SK-N-MC (cell line): ENCODE measurements at regions not wholly inside any gene's neighbourhood (a gene's known extent, or its start where the extent isn't known, plus 50 kb on each side); places are given as distances from the start of the nearest gene placed in this dataset.
"Not testable (repeated sequence)": the region's sequence is repeated elsewhere in the genome, so short reads cannot be mapped to it uniquely, and the experiment has no call there.

Experiments used
- DNase-seq: peaks from one replicate; pipeline ENCODE4 v3.0.0-alpha.2; 2011; ENCODE audit warnings: low read depth, low spot score
- H3K27ac ChIP-seq: fragments of 200-600 bp; sonication (generic); 2 replicates; pipeline ENCODE4 v1.5.1; 2016; ENCODE audit warnings: mixed run types
- H3K36me3 ChIP-seq: fragments of 200-600 bp; sonication (generic); 2 replicates; pipeline ENCODE4 v1.6.1; 2017; ENCODE audit warnings: antibody characterized with exemption, low read length, mixed read lengths; ENCODE audit not compliant: insufficient read depth
- H3K4me3 ChIP-seq: fragments of 200-600 bp; sonication (generic); 2 replicates; pipeline ENCODE4 v1.5.1; 2016
- H3K9ac ChIP-seq: fragments of 200-600 bp; sonication (generic); 2 replicates; pipeline ENCODE4 v1.8.0; 2017; ENCODE audit warnings: mixed run types, mixed read lengths; ENCODE audit not compliant: insufficient read length
- H3K9me3 ChIP-seq: fragments of 200-600 bp; sonication (generic); 2 replicates; pipeline ENCODE4 v1.6.1; 2017; ENCODE audit warnings: low read depth, mild to moderate bottlenecking, antibody characterized with exemption, low read length, moderate library complexity, mixed read lengths
- EZH2 ChIP-seq: fragments of 200-600 bp; sonication (generic); IDR thresholded peaks from one replicate; pipeline ENCODE4 v1.6.1; 2017; ENCODE audit warnings: antibody characterized with exemption
- FOXP2 ChIP-seq: optimal IDR thresholded peaks from 2 replicates; pipeline ENCODE3; 2011; ENCODE audit warnings: mild to moderate bottlenecking, moderate library complexity; ENCODE audit not compliant: insufficient read depth; ENCODE audit errors: extremely low read length, control extremely low read depth
- POLR2AphosphoS5 ChIP-seq: IDR thresholded peaks from 2 replicates; pipeline ENCODE4 v1.6.1; 2012; ENCODE audit warnings: mild to moderate bottlenecking, low read depth, low read length, borderline replicate concordance

GRCh38 chr14:37994846-37995372, 212.8 kb upstream of the SSTR1 start:
- DNase-seq: no peak
- no peak overlapping the region for H3K4me3 ChIP-seq
- TF ChIP-seq POLR2AphosphoS5 (no peak), FOXP2 (no peak), EZH2 (no peak)
- H3K36me3 ChIP-seq: no peaks in the 10 kb centered on the region
- no peak overlapping the region for H3K27ac ChIP-seq
- H3K9ac ChIP-seq: no peak overlapping the region
- no peaks in the 10 kb centered on the region for H3K9me3 ChIP-seq

- TF ChIP-seq EZH2: no peak
- TF ChIP-seq POLR2AphosphoS5: no peak
- TF ChIP-seq FOXP2: no peak
- H3K4me3 ChIP-seq: no peak overlapping the region
- no peaks in the 10 kb centered on the region for H3K36me3 ChIP-seq
- H3K27ac ChIP-seq: no peak overlapping the region
- H3K9ac ChIP-seq: no peak overlapping the region
- DNase-seq: no peak
- H3K9me3 ChIP-seq: no peaks in the 10 kb centered on the region
Measured at GRCh38 chr14:37997017-37997416, 210.7 kb upstream of the SSTR1 start.

GRCh38 chr14:38000340-38000739, 207.4 kb upstream of the SSTR1 start:
- DNase-seq: no peak
- Histone ChIP-seq H3K4me3 (no peak overlapping the region), H3K9ac (no peak overlapping the region), H3K36me3 (no peaks in the 10 kb centered on the region), H3K9me3 (no peaks in the 10 kb centered on the region), H3K27ac (no peak overlapping the region)
- no peak for TF ChIP-seq FOXP2
- TF ChIP-seq EZH2: no peak
- no peak for TF ChIP-seq POLR2AphosphoS5

DNA sequence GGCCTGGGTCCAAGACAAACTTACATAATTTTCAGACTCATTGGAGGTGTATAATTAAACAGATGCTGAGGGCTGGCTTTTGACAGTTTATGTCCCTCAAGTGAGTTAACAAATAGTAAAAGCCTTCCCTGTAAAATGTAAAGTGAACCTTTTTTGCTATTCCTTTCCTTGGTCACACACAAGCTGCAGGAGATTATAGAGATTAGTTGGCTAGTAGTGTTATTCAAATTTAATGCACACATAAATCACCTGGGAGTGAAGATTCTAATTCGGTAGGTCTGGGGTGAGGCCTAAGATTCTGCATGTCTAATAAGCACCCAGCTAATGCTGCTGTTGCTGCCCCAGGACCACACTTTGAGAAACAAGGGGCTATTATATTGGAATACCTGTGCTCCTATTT, 206.2 kb upstream of the SSTR1 start:
- no peak overlapping the region for H3K9ac ChIP-seq
- H3K9me3 ChIP-seq: no peaks in the 10 kb centered on the region
- no peak overlapping the region for H3K27ac ChIP-seq
- no peak for DNase-seq
- TF ChIP-seq POLR2AphosphoS5: no peak
- TF ChIP-seq FOXP2: no peak
- no peak for TF ChIP-seq EZH2
- H3K36me3 ChIP-seq: no peaks in the 10 kb centered on the region
- no peak overlapping the region for H3K4me3 ChIP-seq

- Histone ChIP-seq H3K9me3 (no peaks in the 10 kb centered on the region), H3K27ac (no peak overlapping the region), H3K4me3 (no peak overlapping the region), H3K9ac (no peak overlapping the region), H3K36me3 (no peaks in the 10 kb centered on the region)
- TF ChIP-seq POLR2AphosphoS5 (no peak), FOXP2 (no peak), EZH2 (no peak)
- DNase-seq: no peak
Measured at GRCh38 chr14:38003746-38004609, 203.7 kb upstream of the SSTR1 start.

GRCh38 chr14:38004610-38004879, 203.2 kb upstream of the SSTR1 start:
- Histone ChIP-seq H3K9ac (no peak overlapping the region), H3K9me3 (no peaks in the 10 kb centered on the region), H3K4me3 (no peak overlapping the region), H3K27ac (no peak overlapping the region), H3K36me3 (no peaks in the 10 kb centered on the region)
- no peak for TF ChIP-seq EZH2
- no peak for TF ChIP-seq POLR2AphosphoS5
- no peak for TF ChIP-seq FOXP2
- DNase-seq: no peak

DNA sequence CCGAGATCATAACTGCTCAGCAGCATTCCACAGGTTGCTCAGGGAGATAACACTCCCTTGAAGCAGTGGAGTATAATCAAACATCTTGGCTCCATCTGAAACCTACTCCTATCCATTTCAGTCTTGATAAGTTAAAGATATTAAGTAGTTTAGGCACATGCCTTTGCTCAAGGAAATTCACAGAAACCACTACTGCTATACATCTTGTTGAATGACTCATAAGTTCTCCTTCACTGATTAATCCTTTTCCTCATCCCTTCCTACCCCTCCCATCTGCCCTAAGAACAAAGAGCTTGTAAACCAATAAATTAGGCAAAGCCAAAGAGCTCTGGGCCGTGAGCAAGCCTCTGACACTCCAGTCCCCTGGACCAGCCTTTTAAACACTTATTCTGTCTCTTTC, 196.5 kb upstream of the SSTR1 start:
- not testable (repeated sequence) for H3K9me3 ChIP-seq, DNase-seq, H3K27ac ChIP-seq, H3K4me3 ChIP-seq, H3K36me3 ChIP-seq, H3K9ac ChIP-seq

DNA sequence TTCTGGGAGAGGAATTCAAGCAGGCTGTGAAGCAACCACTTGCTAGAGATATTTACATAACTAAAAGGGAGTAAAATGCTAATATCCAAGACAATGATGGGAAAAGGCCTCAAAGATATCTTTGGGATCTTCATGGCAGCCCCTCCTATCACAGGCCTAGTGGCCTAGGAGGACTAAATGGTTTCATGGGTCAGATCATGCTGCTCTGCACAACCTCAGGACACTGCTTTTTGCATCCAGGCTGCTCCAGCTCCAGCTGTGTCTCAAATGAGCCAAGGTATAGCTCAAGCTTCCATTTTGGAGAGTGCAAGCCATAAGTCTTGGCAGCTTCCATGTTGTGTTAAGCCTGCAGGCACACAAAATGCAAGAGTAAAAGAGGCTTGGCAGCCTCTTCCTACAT, 195.6 kb upstream of the SSTR1 start:
- DNase-seq: no peak
- Histone ChIP-seq H3K9ac (no peak overlapping the region), H3K36me3 (no peaks in the 10 kb centered on the region), H3K4me3 (no peak overlapping the region), H3K9me3 (no peaks in the 10 kb centered on the region), H3K27ac (no peak overlapping the region)
- TF ChIP-seq EZH2: no peak
- TF ChIP-seq FOXP2: no peak
- no peak for TF ChIP-seq POLR2AphosphoS5

DNA sequence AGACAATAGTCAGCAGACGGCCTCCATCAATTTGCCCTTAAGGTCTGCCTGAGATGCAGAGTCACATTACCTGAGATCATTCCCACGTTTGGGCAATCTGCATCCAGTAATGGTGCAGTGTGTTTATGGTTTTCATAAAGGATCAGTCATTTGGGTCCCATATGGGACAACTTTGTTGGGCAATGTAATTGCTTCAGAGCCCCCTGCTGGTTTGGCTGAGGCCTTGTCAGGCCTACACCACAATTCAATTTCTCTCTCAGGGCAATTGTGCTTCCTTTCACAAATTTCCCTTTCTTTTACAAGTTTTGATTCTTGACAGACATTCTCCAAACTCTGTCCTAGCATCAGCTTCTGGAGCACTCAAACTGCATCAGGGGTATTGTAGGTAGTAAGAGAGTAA, 191.2 kb upstream of the SSTR1 start:
- Histone ChIP-seq H3K4me3 (no peak overlapping the region), H3K27ac (no peak overlapping the region), H3K9me3 (no peaks in the 10 kb centered on the region), H3K9ac (no peak overlapping the region), H3K36me3 (no peaks in the 10 kb centered on the region)
- no peak for DNase-seq
- TF ChIP-seq POLR2AphosphoS5 (no peak), EZH2 (no peak), FOXP2 (no peak)
